H9 (cell line): ENCODE measurements at regions not wholly inside any gene's neighbourhood (a gene's known extent, or its start where the extent isn't known, plus 50 kb on each side); places are given as distances from the start of the nearest gene placed in this dataset.

Experiments
- DNase-seq: peaks from one replicate; pipeline ENCODE4 v3.0.0-alpha.2; 2017
- H2AFZ ChIP-seq: one replicate; pipeline ENCODE4 v1.6.1; 2013; ENCODE audit warnings: mild to moderate bottlenecking, low read length, control low read depth, moderate library complexity
- H2AK5ac ChIP-seq: 2 replicates; pipeline ENCODE4 v1.6.1; 2013; ENCODE audit warnings: low read length, control low read depth, mixed read lengths; ENCODE audit not compliant: insufficient read length
- H2BK120ac ChIP-seq: one replicate; pipeline ENCODE4 v1.6.1; 2013; ENCODE audit warnings: low read depth, mild to moderate bottlenecking, low read length, control low read depth, inconsistent platforms; ENCODE audit not compliant: poor library complexity, severe bottlenecking
- H2BK12ac ChIP-seq: 2 replicates; pipeline ENCODE4 v1.6.1; 2013; ENCODE audit warnings: low read length, control low read depth, mixed read lengths, low read depth; ENCODE audit not compliant: insufficient read length
- H2BK15ac ChIP-seq: 2 replicates; pipeline ENCODE4 v1.6.1; 2013; ENCODE audit warnings: low read depth, low read length, control low read depth
- H2BK20ac ChIP-seq: one replicate; pipeline ENCODE4 v1.6.1; 2013; ENCODE audit warnings: low read depth, mild to moderate bottlenecking, low read length, control low read depth, inconsistent platforms; ENCODE audit not compliant: poor library complexity, severe bottlenecking
- H2BK5ac ChIP-seq: 2 replicates; pipeline ENCODE4 v1.6.1; 2013; ENCODE audit warnings: low read length, control low read depth, mixed read lengths; ENCODE audit not compliant: insufficient read length
- H3K14ac ChIP-seq: 2 replicates; pipeline ENCODE4 v1.6.1; 2013; ENCODE audit warnings: low read length, control low read depth; ENCODE audit not compliant: insufficient read depth
- H3K18ac ChIP-seq: 2 replicates; pipeline ENCODE4 v1.6.1; 2013; ENCODE audit warnings: low read depth, mild to moderate bottlenecking, mixed read lengths, low read length, control low read depth; ENCODE audit not compliant: insufficient read length
- H3K23ac ChIP-seq: 2 replicates; pipeline ENCODE4 v1.6.1; 2013; ENCODE audit warnings: low read length, control low read depth, mixed read lengths, low read depth; ENCODE audit not compliant: insufficient read length
- H3K23me2 ChIP-seq: 2 replicates; pipeline ENCODE4 v1.6.1; 2013; ENCODE audit warnings: low read depth, mild to moderate bottlenecking, mixed read lengths, low read length, control low read depth; ENCODE audit not compliant: insufficient read length, poor library complexity, severe bottlenecking
- H3K27ac ChIP-seq: 2 replicates; pipeline ENCODE4 v1.5.1; 2013; ENCODE audit warnings: low read length, control low read depth, mixed read lengths, low read depth; ENCODE audit not compliant: insufficient read length
- H3K27me3 ChIP-seq: 2 replicates; pipeline ENCODE4 v1.6.1; 2013; ENCODE audit warnings: low read length, control low read depth, inconsistent platforms; ENCODE audit not compliant: insufficient read depth
- H3K4ac ChIP-seq: 2 replicates; pipeline ENCODE4 v1.6.1; 2013; ENCODE audit warnings: low read depth, mild to moderate bottlenecking, control low read depth, inconsistent platforms, low read length, moderate library complexity
- H3K4me1 ChIP-seq: 2 replicates; pipeline ENCODE4 v1.6.1; 2013; ENCODE audit warnings: low read length, control low read depth, inconsistent platforms; ENCODE audit not compliant: insufficient read depth
- H3K4me2 ChIP-seq: 2 replicates; pipeline ENCODE4 v1.6.1; 2013; ENCODE audit warnings: low read length, control low read depth, mixed read lengths; ENCODE audit not compliant: insufficient read length, insufficient read depth
- H3K56ac ChIP-seq: 2 replicates; pipeline ENCODE4 v1.6.1; 2013; ENCODE audit warnings: low read depth, mild to moderate bottlenecking, mixed read lengths, low read length, control low read depth; ENCODE audit not compliant: insufficient read length
- H3K79me1 ChIP-seq: 2 replicates; pipeline ENCODE4 v1.6.1; 2013; ENCODE audit warnings: low read depth, mild to moderate bottlenecking, moderate library complexity, low read length, control low read depth, inconsistent platforms; ENCODE audit not compliant: insufficient read depth, poor library complexity, severe bottlenecking
- H3K79me2 ChIP-seq: 2 replicates; pipeline ENCODE4 v1.6.1; 2013; ENCODE audit warnings: low read length, control low read depth, inconsistent platforms; ENCODE audit not compliant: insufficient read depth
- H3K9ac ChIP-seq: 2 replicates; pipeline ENCODE4 v1.6.1; 2013; ENCODE audit warnings: low read length, control low read depth, mixed read lengths; ENCODE audit not compliant: insufficient read length; ENCODE audit errors: extremely low read depth
- H3K9me3 ChIP-seq: one replicate; pipeline ENCODE4 v1.6.1; 2013; ENCODE audit warnings: low read depth, low read length, inconsistent platforms; ENCODE audit not compliant: control insufficient read depth
- H3T11ph ChIP-seq: one replicate; pipeline ENCODE4 v1.6.1; 2013; ENCODE audit warnings: mild to moderate bottlenecking, low read length, control low read depth, inconsistent platforms
- H4K20me1 ChIP-seq: one replicate; pipeline ENCODE4 v1.6.1; 2013; ENCODE audit not compliant: control insufficient read depth, insufficient read length, insufficient read depth
- H4K5ac ChIP-seq: 2 replicates; pipeline ENCODE4 v1.6.1; 2013; ENCODE audit warnings: low read depth, mild to moderate bottlenecking, mixed read lengths, low read length, control low read depth; ENCODE audit not compliant: insufficient read length
- H4K8ac ChIP-seq: replicated peaks from 2 replicates; pipeline ENCODE4 v1.6.1; 2013; ENCODE audit warnings: low read length, control low read depth, mixed read lengths, low read depth; ENCODE audit not compliant: insufficient read length
- H4K91ac ChIP-seq: 2 replicates; pipeline ENCODE4 v1.6.1; 2013; ENCODE audit warnings: low read depth, mild to moderate bottlenecking, moderate library complexity, mixed read lengths, low read length, control low read depth; ENCODE audit not compliant: insufficient read length
- H3K27ac Mint-ChIP-seq, 3 experiments: 2 replicates in 2 of 3; 3 replicates in 1 of 3; pipeline ENCODE4 v1.8.0; 2020 to 2021; ENCODE audit warnings: mixed read lengths in 3 of 3, mild to moderate bottlenecking in 1 of 3, moderate library complexity in 1 of 3
- H3K27me3 Mint-ChIP-seq: 2 replicates; pipeline ENCODE4 v1.8.0; 2021; ENCODE audit warnings: low read depth, mild to moderate bottlenecking, moderate library complexity, mixed read lengths
- H3K36me3 Mint-ChIP-seq, 3 experiments: 2 replicates in 2 of 3; 3 replicates in 1 of 3; pipeline ENCODE4 v1.8.0; 2020 to 2021; ENCODE audit warnings: low read depth in 3 of 3, mixed read lengths in 3 of 3; ENCODE audit not compliant: insufficient read depth in 1 of 3
- H3K4me1 Mint-ChIP-seq, 2 experiments: 2 replicates each; pipeline ENCODE4 v1.8.0; 2020; ENCODE audit warnings: mixed read lengths in 2 of 2
- H3K4me3 Mint-ChIP-seq, 2 experiments: 2 replicates in 1 of 2; 3 replicates in 1 of 2; pipeline ENCODE4 v1.8.0; 2020 to 2021; ENCODE audit warnings: mild to moderate bottlenecking in 2 of 2, mixed read lengths in 2 of 2, moderate library complexity in 1 of 2
- H3K9me3 Mint-ChIP-seq, 2 experiments: 2 replicates in 1 of 2; 3 replicates in 1 of 2; pipeline ENCODE4 v1.8.0; 2020; ENCODE audit warnings: mild to moderate bottlenecking in 2 of 2, mixed read lengths in 2 of 2, moderate library complexity in 1 of 2
- CTCF ChIP-seq: fragments of 200-600 bp; sonication (generic); conservative IDR thresholded peaks from 3 replicates; pipeline ENCODE4 v1.8.0; 2021; ENCODE audit warnings: antibody characterized with exemption, mild to moderate bottlenecking
- whole genome bisulfite sequencing: extraction: QIAGEN DNeasy Blood & Tissue Kit; methylation state at CpG from one replicate; pipeline ENCODE4 v1.1.7; 2013; ENCODE audit warnings: missing lambda C conversion rate, low lambda C conversion rate, mixed read lengths; ENCODE audit not compliant: insufficient read length; ENCODE audit errors: extremely low coverage; 5-methylcytosine and 5-hydroxymethylcytosine counted together

GRCh38 chr6:45722876-45723275 is 292.8 kb downstream of the CLIC5 start:
- Histone ChIP-seq H2BK20ac (no peak overlapping the region), H4K20me1 (no peaks in the 10 kb centered on the region), H2BK12ac (no peak overlapping the region), H3K4ac (no peak overlapping the region), H3K4me1 (no peaks in the 10 kb centered on the region), H3T11ph (no peak overlapping the region), H3K9ac (no peak overlapping the region), H3K9me3 (no peaks in the 10 kb centered on the region), H3K4me2 (no peak overlapping the region), H3K18ac (no peak overlapping the region), H3K79me1 (no peaks in the 10 kb centered on the region), H3K14ac (no peak overlapping the region), H2AFZ (no peak overlapping the region), H4K8ac (no peak overlapping the region), H2AK5ac (no peak overlapping the region), H3K56ac (no peak overlapping the region), H3K23ac (no peak overlapping the region), H3K27me3 (no peaks in the 10 kb centered on the region), H2BK15ac (no peak overlapping the region), H3K23me2 (no peaks in the 10 kb centered on the region), H4K91ac (no peak overlapping the region), H3K79me2 (no peaks in the 10 kb centered on the region), H2BK120ac (no peak overlapping the region), H3K27ac (no peak overlapping the region), H2BK5ac (no peak overlapping the region), H4K5ac (no peak overlapping the region)
- no peaks in the 10 kb centered on the region for H3K36me3 Mint-ChIP-seq
- H3K9me3 Mint-ChIP-seq = peaks cover 0 to 5% of the 10 kb centered on the region in 2 experiments; a peak in 2 of 5 replicates
- no CpG with 5 or more reads among the region's 2 CpGs for WGBS
- H3K27me3 Mint-ChIP-seq = no peaks in the 10 kb centered on the region; the same call in none of the 2 replicates
- H3K4me3 Mint-ChIP-seq = no peak overlapping the region
- no peak overlapping the region for H3K27ac Mint-ChIP-seq
- TF ChIP-seq CTCF = no peak
- H3K4me1 Mint-ChIP-seq = no peaks in the 10 kb centered on the region
- no peak for DNase-seq
